SK-MEL-5 (cell line): ENCODE measurements at regions not wholly inside any gene's neighbourhood (a gene's known extent, or its start where the extent isn't known, plus 50 kb on each side); places are given as distances from the start of the nearest gene placed in this dataset.
"Not testable (repeated sequence)": the region's sequence is repeated elsewhere in the genome, so short reads cannot be mapped to it uniquely, and the experiment has no call there.

ENCODE experiments used
- DNase-seq: peaks from one replicate; pipeline ENCODE4 v3.0.0-alpha.2; 2016; ENCODE audit warnings: low read depth, low spot score
- in situ Hi-C: cut with HindIII; loops from 2 replicates; pipeline ENCODE4 v1.10.0; 2016; ENCODE audit warnings: low sequenced_read_pairs, high pct_unique_total_duplicates, low pct_unique_long_range_greater_than_20kb

DNA sequence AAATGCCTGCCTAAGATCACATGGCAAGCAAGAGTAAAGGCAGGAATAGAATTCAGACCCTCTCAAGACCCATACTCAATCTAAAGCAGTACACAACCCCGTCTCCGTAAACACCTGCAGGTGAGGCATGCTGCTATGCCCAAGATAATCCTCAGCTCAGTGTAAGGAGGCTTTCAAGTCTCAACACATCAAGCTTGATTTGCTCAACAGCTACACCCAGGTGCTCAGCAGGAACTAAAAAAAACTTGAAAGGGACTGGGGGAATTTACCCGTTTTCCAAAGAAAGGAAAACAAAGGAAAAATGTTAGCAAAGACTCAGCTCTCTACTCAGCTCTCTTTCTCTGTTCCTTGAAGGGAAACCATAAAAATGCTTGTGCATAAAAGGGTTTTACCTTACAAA lies 301.8 kb downstream of the C1D start:
- in situ Hi-C loops = no loop called here
- no peak for DNase-seq

DNA sequence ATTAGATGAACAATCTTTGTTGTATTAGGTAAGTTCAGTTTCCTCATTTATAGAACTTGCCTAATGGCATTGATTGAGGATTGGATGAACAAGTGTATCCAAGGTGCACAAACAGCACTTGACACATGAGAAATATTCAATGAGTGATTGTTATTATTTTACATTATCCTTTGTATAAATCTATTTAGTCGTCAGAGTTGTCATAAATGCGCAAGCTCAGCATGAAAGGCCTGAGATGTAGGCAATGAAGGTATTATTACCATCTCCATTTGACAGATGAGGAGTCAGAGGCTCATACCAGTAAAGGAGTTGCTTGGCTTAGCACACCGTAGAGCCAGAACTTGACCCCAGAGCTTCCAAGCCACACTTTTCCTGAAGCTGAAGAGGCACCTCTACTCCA lies 291.4 kb downstream of the C1D start:
- in situ Hi-C loops = no loop called here
- DNase-seq = no peak

GRCh38 chr2:67772216-67773170 lies 290.3 kb downstream of the C1D start:
- DNase-seq = no peak
- in situ Hi-C loops = no loop called here

DNA sequence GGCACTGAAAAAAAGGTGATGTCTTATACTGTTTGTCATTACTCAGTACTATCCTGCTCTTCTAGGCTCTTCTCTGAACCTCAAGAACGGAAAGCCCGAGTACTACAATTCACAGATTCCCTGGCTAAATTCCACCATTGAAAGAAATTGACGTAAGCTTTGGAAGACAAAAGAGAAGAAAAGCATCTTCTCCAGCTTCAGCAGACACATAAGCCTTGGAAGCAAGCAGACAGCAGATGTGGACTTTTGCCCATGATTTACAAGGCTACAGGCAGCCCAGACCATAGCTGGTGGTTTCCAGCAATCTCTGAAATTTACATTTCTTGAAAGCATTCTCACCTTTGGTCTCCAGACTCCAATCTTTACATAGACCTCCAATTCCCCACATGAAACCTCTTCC lies 289.0 kb downstream of the C1D start:
- in situ Hi-C loops = no loop called here
- DNase-seq = no peak

- no peak for DNase-seq
- in situ Hi-C loops = no loop called here
These were observed 286.5 kb downstream of the C1D start for GRCh38 chr2:67776276-67776675.

DNA sequence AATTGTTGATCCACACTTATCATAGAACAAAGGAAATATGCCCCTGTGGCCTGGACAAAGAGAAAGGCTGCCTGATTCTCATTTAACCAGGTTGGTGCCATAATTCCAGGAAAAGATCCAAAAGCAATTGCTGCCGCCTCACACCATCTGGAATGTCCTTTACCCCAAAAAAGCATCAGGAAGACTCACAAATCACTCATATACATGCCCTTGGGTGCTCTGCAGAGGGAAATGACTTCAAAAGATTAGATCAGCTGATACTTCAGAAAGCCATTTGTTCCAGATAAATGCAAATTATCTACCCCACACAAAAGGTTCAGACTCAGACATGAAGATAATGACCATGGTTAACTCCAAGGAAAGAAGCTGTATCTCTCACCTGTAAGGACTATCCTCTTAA lies 285.8 kb downstream of the C1D start:
- DNase-seq = no peak
- in situ Hi-C loops = no loop called here

- in situ Hi-C loops = no loop called here
- DNase-seq = no peak
These were observed 284.9 kb downstream of the C1D start for GRCh38 chr2:67777836-67778429.

DNA sequence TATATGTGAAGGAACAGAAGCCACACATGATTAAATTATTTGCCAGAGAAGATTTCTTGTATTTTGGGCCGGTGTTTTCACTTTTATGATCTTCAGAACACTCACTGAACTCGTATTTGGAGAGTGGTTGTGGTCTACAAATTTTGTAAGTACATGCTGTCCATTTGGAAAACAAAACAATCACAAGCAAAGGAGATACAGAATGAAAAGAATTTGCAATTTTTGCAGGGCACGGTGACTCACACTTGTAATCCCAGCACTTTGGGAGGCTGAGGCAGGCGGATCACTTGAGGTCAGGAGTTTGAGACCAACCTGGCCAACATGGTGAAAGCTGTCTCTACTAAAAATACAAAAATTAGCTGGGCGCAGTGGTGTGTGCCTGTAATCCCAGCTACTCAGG lies 282.0 kb downstream of the C1D start:
- in situ Hi-C loops, DNase-seq: not testable (repeated sequence)

DNA sequence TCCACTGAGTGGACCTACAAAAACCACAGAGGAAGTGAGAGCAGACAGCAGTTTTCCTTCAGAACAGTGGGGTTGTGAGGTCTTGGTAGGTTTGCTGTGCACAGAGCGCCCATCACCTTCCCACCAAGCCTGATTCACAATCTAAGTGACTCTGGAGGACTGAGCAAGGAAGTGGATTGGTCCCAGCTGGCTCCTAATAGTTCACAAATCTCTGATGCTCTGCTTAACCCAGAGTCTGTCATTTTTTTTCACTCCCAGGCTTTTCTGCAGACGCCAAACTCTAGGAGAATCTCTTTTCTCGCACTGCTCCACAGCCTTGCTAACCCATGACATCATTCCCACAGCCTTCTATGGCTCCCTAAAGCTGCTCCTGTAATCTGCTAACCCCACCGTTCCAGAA lies 280.4 kb downstream of the C1D start:
- no peak for DNase-seq
- in situ Hi-C loops = no loop called here

DNA sequence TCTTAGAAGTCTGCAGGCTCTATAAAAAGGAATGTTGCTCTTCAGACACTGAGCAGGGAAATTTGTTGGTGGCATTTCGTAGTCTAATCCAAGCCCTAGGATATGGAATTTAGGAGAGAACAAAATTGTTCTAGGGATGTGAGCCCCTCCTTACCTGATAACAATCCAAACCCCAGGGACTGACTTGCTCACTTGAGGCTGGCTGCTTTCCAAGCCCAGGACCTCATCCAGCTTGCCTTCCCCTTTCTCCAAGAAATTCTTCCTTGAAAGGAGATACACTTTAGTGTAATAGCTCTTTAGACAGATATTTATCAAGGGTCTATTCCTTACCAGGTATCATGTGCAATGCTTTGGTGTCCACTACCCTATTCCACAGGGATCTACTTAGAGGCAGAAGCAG lies 279.8 kb downstream of the C1D start:
- no peak for DNase-seq
- in situ Hi-C loops = no loop called here

DNA sequence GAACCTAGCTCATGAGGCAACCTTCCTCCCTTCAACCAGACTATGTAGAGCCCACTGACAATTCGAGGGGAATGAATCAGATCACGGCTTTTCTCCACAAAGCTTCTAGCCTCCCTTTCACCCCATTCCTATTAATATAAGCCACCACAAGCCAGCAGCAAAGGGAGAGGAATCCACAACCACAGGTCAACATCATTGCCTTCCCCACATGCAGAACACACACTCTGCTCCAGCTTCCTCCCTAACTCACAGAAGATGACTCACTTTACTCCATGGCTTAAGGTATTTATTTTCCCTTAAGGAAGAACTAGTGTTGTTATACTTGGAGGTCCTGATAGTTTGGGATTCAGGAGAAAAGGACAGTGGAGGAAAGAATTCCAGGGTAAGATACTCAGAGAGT lies 272.2 kb downstream of the C1D start:
- in situ Hi-C loops = no loop called here
- no peak for DNase-seq

GRCh38 chr2:67792191-67792590 lies 270.6 kb downstream of the C1D start:
- no peak for DNase-seq
- in situ Hi-C loops = no loop called here

GRCh38 chr2:67792681-67793091 lies 270.1 kb downstream of the C1D start:
- no peak for DNase-seq
- in situ Hi-C loops = no loop called here

GRCh38 chr2:67797801-67798540 lies 264.8 kb downstream of the C1D start:
- in situ Hi-C loops = no loop called here
- DNase-seq = no peak

DNA sequence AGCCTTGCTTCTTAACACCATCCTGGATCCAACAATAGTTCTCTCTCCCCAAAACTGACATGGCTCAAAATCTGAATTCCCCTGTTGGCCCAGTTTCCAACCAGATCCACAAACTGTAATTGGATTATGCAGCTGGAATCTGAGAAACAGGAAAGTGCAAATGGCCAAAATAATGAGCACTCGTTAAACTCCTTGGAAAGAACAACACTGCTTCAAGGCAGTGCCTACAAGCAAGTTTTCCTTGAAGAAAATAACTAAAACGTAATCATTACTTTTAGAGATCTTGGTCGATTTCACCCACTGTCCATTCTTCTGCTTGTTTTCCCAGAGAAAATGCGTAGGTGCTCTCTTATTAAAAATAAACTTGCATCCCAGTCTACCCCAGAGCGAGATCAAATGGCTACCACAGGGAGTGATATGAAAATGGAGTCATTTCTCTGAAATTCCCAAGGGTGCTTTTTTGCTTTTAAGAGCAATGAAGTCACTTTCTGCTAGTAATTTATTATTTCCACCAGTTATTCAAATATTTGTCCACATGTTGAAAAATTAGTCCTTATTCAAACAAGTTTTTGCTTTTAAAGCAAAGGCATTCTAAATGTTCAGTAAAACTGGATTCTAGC lies 264.2 kb downstream of the C1D start:
- in situ Hi-C loops = no loop called here
- no peak for DNase-seq

DNA sequence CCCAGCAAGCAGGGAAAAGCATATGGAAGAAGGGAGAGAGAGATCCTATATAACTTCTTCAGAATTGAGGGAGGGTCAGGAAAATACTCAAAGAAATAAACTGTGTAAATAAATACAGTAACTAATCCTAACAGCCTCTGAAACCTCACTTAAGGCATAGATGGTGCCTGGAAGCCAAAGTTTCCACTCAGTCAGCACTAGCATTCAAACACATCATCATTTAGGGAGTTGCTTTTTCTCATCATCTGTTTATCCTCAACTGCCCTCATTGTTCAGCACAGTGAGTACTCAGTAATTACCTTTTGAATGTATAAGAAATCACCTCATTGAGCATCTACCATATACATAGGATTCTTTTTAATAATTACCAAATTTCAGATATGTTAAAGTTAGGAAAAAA lies 262.9 kb downstream of the C1D start:
- in situ Hi-C loops = no loop called here

DNA sequence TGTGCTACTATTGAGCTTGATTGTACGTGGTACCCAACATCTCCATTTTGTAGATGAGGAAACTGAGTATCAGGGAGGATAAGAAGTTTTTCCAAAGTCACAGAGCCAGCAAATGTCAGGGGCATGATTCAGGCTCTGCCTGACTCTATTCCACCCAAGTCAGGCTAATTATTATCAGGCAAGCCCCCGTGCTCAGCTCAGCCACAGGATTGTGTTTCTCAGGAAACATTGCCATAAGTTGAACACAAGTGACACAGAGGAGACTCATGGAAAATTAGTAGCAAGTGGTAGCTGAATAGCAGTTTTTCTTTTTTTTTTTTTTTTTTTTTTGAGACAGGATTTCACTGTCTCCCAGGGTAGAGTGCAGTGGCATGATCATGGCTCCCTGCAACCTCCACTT lies 260.5 kb downstream of the C1D start:
- in situ Hi-C loops = no loop called here
- DNase-seq = no peak

More for the DNA sequence above, 262.9 kb downstream of the C1D start:
- no peak for DNase-seq

DNA sequence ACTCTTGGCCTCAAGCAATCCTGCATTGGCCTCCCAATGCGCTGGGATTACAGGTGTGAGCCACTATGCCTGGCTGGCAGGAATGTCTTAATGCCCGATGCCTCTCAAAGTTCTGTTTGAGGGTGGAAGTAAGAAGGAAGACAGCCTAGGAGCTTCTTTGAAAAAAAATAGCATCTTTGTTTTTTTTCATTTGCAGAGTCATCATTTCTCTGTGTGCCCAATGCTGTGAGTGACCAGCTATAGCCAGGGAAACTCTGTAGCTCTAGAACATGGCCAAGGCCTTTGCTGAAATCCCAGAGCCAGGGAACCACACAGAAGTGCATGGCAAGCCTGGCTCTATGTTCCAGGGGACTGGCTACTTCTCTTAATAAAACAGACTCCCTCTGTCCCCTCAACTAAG lies 260.0 kb downstream of the C1D start:
- no peak for DNase-seq
- in situ Hi-C loops = no loop called here
